ENCODE measurements at regions not wholly inside any gene's neighbourhood (a gene's known extent, or its start where the extent isn't known, plus 50 kb on each side); places are given as distances from the start of the nearest gene placed in this dataset.

GRCh38 chr3:46090161-46090591, 62.9 kb upstream of the XCR1 start:
- TF ChIP-seq, protein P1, sequence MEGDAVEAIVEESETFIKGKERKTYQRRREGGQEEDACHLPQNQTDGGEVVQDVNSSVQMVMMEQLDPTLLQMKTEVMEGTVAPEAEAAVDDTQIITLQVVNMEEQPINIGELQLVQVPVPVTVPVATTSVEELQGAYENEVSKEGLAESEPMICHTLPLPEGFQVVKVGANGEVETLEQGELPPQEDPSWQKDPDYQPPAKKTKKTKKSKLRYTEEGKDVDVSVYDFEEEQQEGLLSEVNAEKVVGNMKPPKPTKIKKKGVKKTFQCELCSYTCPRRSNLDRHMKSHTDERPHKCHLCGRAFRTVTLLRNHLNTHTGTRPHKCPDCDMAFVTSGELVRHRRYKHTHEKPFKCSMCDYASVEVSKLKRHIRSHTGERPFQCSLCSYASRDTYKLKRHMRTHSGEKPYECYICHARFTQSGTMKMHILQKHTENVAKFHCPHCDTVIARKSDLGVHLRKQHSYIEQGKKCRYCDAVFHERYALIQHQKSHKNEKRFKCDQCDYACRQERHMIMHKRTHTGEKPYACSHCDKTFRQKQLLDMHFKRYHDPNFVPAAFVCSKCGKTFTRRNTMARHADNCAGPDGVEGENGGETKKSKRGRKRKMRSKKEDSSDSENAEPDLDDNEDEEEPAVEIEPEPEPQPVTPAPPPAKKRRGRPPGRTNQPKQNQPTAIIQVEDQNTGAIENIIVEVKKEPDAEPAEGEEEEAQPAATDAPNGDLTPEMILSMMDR (IDR thresholded peaks at IDR 0.05; ENCODE audit: poor library complexity, severe bottlenecking) = no peak
- TF ChIP-seq EZH2 (IDR thresholded peaks at IDR 0.05; ENCODE audit: borderline replicate concordance, insufficient read depth, low read length, poor library complexity, severe bottlenecking) (no peak), POLR2AphosphoS5 (IDR thresholded peaks at IDR 0.05) (no peak)
- TF ChIP-seq, protein P2, sequence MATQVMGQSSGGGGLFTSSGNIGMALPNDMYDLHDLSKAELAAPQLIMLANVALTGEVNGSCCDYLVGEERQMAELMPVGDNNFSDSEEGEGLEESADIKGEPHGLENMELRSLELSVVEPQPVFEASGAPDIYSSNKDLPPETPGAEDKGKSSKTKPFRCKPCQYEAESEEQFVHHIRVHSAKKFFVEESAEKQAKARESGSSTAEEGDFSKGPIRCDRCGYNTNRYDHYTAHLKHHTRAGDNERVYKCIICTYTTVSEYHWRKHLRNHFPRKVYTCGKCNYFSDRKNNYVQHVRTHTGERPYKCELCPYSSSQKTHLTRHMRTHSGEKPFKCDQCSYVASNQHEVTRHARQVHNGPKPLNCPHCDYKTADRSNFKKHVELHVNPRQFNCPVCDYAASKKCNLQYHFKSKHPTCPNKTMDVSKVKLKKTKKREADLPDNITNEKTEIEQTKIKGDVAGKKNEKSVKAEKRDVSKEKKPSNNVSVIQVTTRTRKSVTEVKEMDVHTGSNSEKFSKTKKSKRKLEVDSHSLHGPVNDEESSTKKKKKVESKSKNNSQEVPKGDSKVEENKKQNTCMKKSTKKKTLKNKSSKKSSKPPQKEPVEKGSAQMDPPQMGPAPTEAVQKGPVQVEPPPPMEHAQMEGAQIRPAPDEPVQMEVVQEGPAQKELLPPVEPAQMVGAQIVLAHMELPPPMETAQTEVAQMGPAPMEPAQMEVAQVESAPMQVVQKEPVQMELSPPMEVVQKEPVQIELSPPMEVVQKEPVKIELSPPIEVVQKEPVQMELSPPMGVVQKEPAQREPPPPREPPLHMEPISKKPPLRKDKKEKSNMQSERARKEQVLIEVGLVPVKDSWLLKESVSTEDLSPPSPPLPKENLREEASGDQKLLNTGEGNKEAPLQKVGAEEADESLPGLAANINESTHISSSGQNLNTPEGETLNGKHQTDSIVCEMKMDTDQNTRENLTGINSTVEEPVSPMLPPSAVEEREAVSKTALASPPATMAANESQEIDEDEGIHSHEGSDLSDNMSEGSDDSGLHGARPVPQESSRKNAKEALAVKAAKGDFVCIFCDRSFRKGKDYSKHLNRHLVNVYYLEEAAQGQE (IDR thresholded peaks at IDR 0.05; ENCODE audit: borderline replicate concordance) = no peak
